Stimulated activated CD8-positive, alpha-beta memory T cell treated with anti-CD3 and anti-CD28 coated beads, Interleukin-2, amount 100 ng/mL, for 48 hours (primary cell): ENCODE measurements at regions not wholly inside any gene's neighbourhood (a gene's known extent, or its start where the extent isn't known, plus 50 kb on each side); places are given as distances from the start of the nearest gene placed in this dataset.
"Not testable (repeated sequence)": the region's sequence is repeated elsewhere in the genome, so short reads cannot be mapped to it uniquely, and the experiment has no call there.

Source experiments
- DNase-seq, 2 donors: peaks; one replicate each; pipeline ENCODE4 v3.0.0-alpha.2; 2020; ENCODE audit warnings: low read depth in 2 of 2

DNA sequence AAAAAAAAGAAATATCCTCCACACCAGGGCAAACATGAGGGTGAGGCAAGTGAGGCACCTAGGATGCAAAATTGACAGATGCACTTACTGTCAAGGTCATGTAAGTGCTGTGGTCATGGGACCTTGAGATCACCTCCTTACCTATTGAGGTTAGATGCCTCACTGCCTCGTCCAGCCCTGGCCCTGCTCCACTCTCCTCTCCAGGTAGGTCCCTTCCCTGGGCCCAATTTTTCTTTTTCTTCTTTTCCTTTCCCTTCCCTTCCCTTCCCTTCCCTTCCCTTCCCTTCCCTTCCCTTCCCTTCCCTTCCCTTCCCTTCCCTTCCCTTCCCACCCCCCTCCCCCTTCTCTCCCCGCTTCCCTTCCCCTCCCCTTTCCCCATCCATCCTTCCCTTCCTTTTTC lies 71.1 kb upstream of the DLG1 start:
- no peak for DNase-seq

DNA sequence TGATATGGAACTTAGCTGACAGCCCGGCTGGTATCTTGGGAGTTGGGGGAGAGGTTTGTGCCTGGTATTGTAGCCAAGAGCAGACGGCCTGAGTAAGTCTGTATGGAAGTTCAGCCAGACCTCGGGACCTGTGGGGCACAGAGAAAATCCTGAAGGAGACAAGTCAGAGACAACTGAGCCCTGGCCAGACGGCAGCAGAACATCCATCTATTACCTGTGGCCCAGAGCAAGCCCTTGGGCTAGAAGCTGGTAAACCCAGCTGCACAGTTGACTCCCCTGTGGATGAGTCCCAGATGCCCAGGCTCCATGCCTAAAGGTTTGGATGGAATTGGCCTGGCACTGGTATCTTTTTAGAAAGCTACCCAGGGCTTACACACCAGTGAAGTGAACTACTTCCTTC lies 70.4 kb upstream of the DLG1 start:
- DNase-seq: no peak

DNA sequence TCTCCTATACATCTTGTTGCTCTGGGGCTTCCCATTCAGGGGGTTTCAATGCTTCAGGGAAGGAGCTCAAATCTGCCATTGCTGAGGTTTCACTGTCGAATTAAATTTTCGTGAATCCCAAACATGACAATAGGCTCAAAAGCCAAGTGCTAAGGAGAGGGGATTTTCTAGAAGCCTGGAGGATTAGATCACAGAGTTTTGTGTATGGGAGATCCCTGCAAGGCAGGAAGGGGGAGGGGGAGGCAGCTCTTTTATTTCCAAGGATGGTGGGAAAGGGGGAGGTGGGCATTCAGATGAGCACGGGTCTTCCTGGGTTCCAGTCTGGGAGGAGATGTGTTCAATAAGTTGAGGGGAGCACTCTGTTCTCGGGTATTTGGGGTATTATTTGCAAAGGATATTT lies 69.9 kb upstream of the DLG1 start:
- DNase-seq: no peak

DNA sequence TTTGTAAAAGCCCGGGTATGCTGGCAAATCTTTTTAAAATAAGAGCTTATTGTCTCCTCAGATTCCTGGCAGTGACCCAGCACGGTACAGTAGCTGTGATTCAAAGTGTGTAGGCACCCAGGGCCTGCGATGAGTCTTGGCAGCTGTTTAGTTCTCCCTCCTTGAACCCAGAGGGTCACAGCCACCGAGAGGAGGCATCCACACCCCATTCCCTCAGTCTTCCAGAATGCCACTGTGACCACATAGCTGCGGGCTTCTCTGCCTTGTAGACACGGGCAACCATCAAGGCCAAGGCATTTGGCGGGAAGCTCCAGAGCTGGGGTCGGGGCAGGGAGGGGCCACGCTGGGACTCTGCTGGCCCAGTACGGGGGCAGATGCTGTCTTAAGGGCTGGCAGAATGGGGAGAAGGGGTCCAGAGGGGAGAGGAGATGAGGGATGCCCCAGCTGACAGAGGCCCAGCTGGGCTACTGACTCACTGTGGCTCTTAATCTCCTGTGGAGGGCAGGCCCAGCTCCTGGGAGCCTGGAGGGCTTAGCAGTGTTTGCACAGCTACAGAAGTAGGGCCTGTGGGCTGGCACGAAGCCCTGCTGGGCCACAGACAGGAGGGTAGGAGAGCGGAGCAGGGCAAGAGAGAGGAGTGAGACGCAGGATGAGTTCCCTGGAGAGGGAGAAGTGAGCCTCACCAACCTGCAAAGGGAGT lies 68.8 kb upstream of the DLG1 start:
- no peak for DNase-seq

DNA sequence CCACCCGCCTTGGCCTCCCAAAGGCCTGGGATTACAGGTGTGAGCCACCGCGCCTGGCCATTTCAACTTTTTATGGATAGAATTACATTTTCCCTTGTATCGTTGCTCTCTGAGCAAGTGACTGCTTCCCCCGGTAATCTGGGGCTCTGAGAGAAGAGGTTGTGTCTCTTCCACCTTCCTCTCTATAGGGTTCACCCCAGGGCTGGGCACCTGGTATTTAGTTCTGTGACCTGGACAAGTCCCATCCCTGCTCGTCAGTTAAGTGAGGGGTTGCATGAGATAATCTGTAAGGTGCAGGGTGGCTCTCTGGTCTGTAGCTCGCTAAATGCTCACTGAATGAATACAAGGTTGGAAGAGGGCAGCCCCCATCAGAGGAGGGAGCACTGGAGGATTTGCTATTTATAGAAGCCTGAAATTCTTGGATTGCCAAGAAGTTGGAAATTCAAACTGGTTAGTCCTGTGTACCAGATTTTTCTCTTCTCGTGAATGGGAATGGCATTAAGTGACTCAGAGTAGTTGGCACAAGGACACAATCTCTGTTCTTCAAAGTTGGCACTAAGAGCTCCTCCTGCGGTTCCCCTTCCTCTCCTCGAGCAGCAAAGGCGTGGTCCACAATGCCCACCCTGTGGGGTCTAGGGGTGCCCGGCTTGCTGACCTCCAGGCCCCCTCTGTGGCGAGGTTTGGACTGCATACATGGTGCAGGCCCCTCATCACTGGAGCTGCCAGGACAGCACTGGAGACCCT lies 68.1 kb upstream of the DLG1 start:
- no peak for DNase-seq

DNA sequence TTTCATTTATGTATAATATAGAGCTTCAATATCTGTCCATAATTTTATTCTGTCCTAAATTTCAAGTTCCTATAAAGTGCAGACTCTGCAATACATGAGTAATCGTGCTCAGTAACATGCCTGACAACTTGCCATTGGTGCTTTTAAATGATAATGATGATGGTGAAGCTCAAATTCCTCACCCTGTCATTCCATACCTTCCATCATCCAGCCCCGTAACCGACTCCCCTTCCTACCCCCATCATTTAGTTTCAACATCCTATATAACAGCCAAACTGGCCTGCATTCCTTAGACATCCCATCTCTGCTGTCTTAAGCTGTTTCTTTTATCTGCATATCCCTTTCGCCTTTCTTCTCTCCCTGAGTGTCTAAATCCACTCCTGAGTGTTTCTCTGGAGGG lies 67.2 kb upstream of the DLG1 start:
- DNase-seq: no peak

DNA sequence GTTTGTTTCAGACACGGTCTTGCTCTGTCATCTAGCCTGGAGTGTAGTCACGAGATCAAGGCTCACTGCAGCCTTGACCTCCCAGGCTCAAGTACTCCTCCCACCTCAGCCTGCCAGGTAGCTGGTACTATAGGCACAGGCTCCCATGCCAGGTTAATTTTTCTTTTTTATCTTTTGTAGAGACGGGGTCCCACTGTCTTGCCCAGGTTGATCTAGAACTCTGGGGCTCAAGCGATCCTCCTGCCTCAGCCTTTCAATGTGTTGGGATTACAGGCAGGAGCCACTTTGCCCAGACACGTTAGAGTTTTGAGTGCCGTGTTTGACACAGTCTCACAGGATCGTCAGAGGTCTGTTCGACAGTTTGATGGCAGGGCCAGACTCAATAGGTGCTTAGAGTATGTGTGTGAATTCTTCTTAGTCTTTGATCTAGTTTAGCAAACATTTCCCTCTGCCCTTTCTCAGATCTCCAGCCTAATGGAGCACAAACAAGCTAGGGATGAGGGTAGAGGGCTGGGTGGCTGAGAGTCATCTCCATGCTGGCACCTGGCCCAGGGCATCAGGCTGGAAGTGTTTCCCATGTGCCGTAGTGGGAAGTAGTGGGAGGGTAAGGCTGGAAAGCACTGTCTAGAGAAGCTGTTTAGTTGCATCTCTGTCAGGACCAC lies 66.1 kb upstream of the DLG1 start:
- no peak for DNase-seq

- no peak for DNase-seq
These were observed 65.4 kb upstream of the DLG1 start for GRCh38 chr3:197363553-197364409.

DNA sequence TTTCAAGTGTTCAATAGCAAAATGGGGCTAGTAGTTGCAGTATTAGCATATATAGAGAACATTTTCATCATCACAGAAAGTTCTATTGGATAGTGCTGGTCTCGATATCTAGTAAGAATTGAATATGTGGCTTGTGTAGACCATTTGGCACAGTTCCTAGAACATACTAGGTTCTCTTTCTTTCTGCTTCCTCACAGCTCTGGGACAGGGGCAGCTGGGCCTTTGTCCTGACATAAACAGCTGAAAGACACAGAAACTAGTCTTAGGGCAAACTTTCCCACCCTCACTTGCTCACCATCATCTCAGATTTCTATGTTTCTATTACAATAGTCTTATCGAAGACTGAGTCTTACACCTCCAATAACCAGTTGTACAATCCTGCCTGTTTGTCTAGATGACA lies 63.7 kb upstream of the DLG1 start:
- DNase-seq: no peak

DNA sequence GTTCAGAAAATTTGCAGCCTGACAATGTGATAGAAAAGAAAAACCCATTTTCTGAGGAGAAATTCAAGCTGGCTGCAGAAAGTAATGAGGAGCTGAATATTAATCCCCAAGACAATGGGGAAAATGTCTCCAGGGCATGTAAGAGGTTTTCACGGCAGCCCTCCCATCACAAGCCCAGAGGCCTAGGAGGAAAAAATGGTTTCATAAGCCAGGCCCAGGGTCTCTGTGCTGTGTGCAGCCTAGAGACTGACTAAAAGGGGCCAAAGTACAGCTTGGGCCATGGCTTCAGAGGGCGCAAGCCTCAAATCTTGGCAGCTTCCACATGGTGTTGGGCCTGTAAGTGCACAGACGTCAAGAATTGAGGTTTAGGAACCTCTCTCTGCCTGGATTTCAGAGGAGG lies 61.7 kb upstream of the DLG1 start:
- not testable (repeated sequence) for DNase-seq

GRCh38 chr3:197359476-197359875 lies 61.1 kb upstream of the DLG1 start:
- not testable (repeated sequence) for DNase-seq

- DNase-seq: no peak
These were observed 58.3 kb upstream of the DLG1 start for GRCh38 chr3:197356741-197357140.

DNA sequence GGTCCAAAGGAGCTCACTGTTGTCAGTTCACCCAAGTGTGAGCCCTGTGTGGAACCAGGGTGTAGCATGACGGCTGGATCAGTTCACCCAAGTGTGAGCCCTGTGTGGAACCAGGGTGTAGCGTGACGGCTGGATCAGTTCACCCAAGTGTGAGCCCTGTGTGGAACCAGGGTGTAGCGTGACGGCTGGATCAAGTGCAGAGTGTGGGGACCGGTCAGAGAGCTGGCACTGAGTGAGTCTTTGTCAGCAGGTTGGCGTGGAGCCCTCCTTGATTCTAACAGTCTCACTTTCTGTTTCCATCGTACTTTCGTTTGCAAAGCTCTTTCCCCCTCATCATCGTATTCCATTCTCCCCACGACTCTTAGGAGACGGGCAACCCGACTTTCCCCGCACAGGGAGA lies 57.9 kb upstream of the DLG1 start:
- DNase-seq: no peak

- no peak for DNase-seq
These were observed 57.3 kb upstream of the DLG1 start for GRCh38 chr3:197355713-197356112.

DNA sequence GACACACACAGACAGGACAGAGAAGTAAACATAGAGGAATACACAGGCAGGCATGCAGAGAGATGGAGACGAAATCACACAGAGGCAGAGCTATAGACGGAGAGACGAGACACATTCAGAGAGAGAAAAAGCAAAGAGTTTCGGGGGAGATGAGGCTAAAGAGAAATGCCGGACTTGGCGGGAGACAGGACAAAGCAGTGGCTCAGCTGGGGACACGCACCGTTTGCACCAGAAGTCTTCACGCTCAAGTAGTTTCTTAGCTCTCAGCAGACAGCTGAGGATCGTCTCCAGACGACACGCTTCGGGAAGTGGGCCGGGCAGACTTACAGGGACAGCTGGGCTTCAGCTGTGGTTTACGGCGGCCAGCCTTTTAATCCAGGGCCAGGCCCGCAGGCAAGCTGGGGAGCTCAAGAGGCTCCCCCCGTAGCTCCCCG lies 56.2 kb upstream of the DLG1 start:
- DNase-seq: no peak

GRCh38 chr3:197353867-197354567 lies 55.6 kb upstream of the DLG1 start:
- DNase-seq: no peak

DNA sequence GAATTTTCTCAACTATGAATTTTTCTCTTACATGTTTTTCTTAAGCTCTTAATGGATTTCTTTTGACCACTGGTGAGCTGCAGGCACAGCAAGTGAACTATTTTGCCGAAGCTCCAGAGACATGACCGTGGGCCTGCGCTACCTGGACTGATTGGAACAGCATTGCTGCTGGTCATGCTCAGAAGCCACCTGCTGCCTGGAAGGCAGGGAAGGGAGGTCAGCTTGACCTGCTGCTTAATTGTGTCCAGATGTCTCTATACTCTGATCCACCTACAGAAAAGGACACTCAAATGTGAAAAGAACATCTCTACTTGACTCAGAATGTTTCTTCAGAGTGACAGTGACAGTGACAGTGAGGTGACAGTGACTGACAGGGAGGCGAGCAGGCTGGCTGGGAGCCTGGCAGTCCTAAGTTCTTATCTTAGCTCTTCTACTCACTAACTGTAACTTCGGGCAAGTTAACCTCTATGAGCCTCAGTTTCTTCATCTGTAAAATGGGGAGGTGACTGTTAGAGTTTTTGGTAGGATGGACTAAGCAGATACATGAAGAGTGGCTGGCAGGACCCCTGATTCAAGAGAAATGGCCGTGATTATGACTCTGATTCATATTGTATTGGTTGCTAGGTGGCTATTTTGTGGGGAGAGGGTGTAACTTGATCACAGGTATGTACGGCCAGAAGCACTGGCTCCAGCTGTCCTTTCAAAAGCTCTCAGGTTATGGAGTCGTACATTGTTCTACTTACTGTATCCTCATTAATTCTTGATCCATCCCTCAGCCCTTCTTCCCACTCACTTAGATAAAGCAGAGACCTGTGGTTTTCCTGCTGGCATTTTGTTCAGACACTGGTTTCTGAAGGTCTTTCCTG lies 54.8 kb upstream of the DLG1 start:
- DNase-seq: no peak

DNA sequence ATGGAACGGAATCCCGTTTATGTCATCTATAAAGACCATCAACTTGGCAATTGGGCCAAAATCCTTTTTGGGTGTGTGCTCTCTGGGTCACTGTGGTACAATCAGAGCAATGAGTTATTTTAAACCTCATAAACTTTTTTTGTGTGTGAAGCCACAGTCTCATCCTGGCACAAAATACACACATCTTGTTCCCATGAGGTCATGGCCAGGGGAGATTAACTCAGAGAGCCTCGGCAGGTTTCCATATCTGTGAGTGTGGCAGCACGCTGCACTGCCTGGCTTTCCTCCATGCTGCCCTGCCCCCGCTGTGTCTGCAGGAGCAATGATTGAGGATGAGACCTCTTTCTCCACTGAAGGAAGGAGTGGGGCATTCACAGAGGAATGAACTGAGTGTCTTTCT lies 54.0 kb upstream of the DLG1 start:
- no peak for DNase-seq

DNA sequence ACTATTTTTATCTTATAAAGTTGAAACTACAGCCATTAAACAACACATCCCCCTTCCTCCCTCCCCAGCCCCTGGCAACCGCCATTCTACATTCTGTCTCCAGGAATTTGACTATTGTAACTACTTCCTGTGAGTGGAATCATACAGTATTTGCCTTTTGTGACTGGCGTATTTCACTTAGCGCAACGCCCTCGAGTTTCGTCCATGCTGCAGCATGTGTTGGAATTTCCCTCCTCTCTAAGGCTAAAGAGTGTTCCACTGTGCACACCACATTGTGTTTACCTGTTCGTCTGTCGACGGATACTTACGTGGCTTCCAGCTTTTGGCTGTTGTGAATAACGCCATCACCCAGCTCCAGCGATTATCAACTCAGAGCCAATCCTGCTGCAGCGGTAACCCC lies 52.0 kb upstream of the DLG1 start:
- no peak for DNase-seq

- no peak for DNase-seq
These were observed 51.0 kb upstream of the DLG1 start for GRCh38 chr3:197349368-197349767.
